GM19351 (cell line): ENCODE measurements at regions not wholly inside any gene's neighbourhood (a gene's known extent, or its start where the extent isn't known, plus 50 kb on each side); places are given as distances from the start of the nearest gene placed in this dataset.
"Not testable (repeated sequence)": the region's sequence is repeated elsewhere in the genome, so short reads cannot be mapped to it uniquely, and the experiment has no call there.

ENCODE experiments used
- ATAC-seq: cut with Tn5 transposase; IDR thresholded peaks from one replicate; pipeline ENCODE4 v1.9.1; 2021; ENCODE audit warnings: mild to moderate bottlenecking, moderate library complexity; ENCODE audit not compliant: unreplicated experiment

DNA sequence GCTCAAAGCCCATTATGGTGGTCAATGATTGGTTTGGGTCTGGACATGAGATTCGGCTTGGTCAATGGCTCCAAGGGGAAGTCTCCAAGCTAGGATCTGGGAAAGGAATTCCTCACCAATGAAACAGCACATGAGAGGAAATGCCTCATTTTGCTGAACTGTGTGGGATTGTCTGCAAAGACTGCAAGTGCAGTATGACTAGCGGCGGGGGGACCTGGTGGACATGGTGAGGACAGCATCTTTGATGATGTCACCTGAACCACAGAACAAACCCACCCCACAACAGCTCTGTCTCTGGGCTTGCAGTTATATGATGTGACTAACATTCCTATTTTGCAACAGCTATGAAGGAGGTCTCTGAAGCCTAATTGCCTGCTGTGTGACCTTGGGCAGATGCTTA, 50.6 kb upstream of the NKD1 start:
- no peak for ATAC-seq

- no peak for ATAC-seq
Measured at GRCh38 chr16:50496990-50497389, 51.2 kb upstream of the NKD1 start.

GRCh38 chr16:50495673-50496072, 52.5 kb upstream of the NKD1 start:
- no peak for ATAC-seq

DNA sequence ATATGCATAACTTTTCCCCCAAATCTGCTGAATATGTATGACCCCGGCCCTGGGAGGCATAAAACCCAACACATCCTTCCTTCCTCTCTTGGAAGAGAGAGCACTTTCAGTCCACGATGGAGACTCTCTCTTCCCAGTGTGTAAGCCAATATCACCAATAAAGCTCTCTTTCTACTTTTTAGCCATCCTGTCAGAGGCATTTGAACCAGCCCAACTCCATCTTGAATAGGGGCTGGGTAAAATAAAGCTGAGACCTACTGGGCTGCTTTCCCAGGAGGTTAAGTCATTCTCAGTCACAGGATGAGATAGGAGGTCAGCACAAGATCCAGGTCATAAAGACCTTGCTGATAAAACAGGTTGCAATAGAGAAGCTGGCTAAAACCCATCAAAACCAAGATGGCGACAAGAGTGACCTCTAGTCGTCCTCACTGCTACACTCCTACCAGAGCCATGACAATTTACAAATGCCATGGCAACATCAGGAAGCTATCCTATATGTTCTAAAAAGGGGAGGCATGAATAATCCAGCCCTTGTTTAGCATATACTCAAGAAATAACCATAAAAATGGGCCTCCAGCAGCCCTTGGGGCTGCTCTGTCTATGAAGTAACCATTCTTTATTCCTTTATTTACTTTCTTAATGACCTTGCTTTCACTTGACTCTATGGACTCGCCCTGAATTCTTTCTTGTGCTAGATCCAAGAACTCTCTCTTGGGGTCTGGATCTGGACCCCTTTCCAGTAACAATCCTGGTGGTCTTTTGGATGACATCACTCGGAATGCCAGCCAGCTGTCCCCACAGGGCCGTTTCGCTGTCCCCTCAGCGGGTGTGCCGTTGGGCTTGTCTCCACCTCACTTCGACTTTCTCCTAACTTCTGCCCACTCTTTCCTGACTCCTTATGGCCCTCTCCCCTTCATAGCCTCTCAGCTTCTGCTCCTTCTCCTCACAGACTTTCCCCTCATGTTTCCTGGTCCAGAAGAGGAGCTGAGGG, 53.4 kb upstream of the NKD1 start:
- ATAC-seq, result no peak

DNA sequence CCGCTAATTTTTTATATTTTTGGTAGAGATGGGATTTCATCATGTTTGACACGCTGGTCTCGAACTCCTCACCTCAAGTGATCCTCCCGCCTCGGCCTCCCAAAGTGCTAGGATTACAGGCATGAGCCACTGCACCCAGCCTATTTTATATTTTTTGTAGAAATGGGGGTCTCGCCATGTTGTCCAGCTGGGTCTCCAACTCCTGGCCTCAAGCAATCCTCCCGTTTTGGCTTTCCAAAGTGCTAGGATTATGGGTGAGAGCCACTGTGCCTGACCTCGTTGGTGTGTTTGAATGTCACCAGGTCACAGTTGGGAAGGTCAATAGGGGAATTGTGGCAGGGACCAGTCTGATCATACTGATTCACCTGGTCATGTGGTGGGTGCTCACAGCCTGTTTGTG, 56.7 kb upstream of the NKD1 start:
- no peak for ATAC-seq

- no peak for ATAC-seq
Measured at GRCh38 chr16:50490828-50491227, 57.4 kb upstream of the NKD1 start.

DNA sequence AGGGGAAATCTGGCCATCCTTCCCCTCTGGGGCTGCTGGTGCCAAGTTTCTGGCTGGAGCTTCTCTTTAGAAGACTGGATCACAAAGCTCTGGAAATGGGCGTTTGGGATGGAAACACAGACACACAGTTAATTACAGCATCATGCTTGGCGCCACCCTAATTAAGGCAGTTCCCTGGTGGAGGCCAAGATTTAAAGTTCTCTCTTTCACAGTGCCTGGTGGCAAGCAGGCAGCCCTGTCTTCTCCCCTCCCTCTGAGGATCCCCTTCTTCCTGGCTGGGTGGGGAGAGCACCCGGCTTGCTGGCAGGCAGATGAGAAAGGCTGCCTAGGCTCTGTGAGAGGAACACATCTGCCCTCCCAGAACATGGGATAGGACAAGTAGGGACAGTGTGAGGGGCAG, 59.0 kb upstream of the NKD1 start:
- ATAC-seq, result no peak

- ATAC-seq, result no peak
Measured at GRCh38 chr16:50487528-50487927, 60.7 kb upstream of the NKD1 start.

DNA sequence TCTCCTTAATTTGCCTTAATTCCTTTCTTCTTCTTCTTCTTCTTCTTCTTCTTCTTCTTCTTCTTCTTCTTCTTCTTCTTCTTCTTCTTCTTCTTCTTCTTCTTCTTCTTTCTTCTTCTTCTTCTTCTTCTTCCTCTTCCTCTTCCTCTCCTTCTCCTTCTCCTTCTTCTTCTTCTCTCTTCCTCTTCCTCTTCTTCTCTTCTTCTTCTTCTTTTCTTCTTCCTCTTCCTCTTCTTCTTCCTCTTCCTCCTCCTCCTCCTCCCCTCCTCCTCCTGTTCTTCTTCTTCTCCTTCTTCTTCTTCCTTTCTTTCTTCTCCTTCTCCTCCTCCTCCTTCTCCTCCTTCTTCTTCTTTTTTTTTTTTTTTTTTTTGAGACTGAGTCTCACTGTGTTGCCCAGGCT, 62.0 kb upstream of the NKD1 start:
- ATAC-seq, result not testable (repeated sequence)

- no peak for ATAC-seq
Measured at GRCh38 chr16:50485232-50485631, 63.0 kb upstream of the NKD1 start.

GRCh38 chr16:50482271-50482670, 65.9 kb upstream of the NKD1 start:
- ATAC-seq, result no peak

DNA sequence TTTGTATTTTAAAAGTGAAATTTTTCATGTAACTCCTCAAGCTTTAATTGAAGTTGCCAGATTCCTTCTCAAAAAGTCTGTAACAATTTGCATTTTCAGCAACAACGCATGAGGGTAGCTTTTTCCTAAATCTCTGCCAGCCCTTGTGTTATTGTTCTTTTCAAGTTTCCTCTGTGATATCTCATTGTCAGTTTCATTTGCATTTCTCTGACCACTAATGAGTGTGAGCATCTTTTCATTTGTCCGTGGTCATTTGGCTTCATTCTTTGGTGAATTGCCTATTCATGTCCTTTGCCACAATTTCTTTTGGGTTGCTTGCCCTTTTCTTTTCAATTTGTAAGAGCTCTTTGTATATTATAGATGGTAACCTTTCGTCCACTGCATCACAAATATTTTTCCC, 68.0 kb upstream of the NKD1 start:
- no peak for ATAC-seq

GRCh38 chr16:50479771-50480170, 68.4 kb upstream of the NKD1 start:
- ATAC-seq, result no peak

- ATAC-seq, result no peak
Measured at GRCh38 chr16:50478773-50479149, 69.4 kb upstream of the NKD1 start.

DNA sequence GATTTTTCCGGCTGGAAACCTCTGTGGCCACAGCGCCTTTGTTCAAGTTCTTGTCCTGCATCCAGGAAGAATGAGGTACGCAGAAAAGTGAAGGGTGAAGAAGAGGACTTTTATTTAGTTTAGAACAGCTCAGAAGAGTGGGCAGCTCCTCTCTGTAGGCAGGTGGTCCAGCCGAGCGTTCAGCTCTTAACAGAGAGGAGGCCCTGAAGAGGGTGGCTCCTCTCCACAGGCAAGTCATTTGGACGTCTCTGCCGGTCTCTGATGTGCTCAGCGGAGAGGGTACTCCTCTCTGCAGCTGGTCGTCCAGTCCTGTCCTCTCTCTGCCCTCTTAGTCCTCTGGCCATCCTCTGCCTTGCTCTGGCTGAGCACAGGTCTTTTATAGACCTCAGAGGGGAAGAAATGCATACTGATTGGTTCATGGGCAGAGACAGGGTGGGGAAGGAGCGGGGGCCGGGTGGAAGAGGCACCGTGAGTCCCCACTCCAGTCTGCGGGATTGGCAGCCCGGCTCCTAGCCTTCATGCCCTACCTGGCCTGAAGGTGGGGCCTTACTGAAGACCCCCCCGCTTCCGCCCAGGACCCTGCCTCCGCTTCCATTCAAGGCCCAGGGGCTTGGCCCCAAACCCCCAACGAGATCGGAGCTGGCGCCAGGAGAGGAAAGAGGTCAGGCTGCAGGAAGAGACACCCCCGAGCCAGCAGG, 70.0 kb upstream of the NKD1 start:
- no peak for ATAC-seq

DNA sequence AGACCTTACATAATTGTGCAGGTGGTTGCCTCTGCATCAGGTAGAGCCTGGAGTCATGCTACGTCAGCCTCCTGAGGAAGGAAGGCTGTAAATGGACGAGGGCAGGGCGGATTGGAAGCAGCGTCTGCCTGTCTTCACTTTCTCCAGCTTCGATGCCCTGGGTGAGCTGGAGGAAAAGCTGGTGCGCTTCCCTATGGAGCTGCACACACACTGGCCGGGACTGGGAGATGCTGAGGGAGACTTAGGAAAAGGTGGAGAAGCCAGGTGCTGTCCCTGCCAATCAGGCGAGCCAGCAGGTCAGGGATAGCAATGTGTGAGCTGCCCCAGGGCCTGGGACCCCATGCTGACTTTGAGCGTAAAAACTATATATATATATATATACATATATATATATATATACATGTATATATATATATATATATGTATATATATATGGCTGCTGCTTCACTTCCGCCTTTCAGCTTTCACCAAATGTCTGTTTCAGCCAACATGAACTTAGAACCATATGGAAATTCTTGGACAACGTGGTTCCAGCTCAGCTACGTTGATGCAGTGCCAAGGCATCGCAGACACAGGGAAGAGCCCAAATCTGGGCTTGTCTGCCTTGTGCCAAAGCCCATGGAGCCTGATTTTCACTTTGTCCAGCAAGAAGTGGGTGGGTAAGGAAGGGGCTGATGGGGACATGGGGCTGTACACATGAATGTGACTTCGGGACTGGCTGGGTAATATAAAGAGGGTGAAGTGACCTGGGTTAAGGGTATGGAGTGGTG, 71.5 kb upstream of the NKD1 start:
- no peak for ATAC-seq

DNA sequence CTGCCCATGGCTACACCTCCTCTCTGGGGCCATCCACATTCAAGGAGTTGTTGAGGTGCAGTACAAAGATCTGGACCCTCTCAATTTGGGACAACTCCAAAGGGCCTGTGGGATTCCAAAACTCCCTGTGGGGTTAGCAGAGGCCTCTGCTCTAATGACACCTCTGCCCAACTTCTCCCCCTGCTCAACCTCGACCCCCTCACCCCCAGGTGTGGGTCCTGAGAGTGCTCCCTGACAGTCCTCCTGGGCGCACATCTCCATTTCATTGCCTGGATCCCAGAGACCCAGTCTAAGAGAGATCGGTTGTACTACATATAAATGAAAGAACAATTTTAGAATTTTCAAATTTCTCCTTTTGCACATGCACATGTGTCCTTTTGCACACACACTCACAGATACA, 73.0 kb upstream of the NKD1 start:
- no peak for ATAC-seq

GRCh38 chr16:50474138-50474537, 74.1 kb upstream of the NKD1 start:
- no peak for ATAC-seq

DNA sequence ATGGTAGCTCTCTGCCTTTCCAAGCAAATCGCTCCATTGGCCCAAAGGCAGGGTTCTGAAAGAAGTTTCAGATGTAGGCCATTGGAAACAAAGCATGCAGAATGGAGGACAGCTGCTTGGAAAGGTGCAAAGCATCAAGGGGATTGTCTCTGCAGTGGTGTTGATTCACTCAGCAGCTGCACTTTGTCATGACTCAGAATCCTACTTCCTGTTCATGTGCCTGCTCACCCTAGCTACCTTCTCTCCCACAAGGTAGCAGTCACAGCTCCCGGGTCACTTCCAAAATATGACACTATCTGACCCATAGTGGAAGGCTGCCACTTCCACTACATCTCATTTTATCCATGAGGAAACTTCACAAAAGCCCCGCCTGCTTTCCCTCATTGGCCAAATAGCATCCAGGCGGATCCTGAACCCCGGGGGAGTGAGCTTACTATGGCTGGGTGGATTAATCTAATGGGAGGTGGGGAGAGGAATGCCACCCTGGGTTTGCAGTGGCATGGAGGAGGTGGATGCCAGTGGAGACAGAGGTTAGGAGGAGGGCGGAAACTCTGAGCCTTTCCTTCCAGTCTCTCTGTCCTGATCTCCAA, 74.7 kb upstream of the NKD1 start:
- ATAC-seq, result peak; percentile 90

- ATAC-seq, result no peak
Measured at GRCh38 chr16:50472472-50472871, 75.7 kb upstream of the NKD1 start.

GRCh38 chr16:50470687-50471086, 77.5 kb upstream of the NKD1 start:
- ATAC-seq, result no peak
